HT1080 (cell line): ENCODE measurements at regions not wholly inside any gene's neighbourhood (a gene's known extent, or its start where the extent isn't known, plus 50 kb on each side); places are given as distances from the start of the nearest gene placed in this dataset.
"Not testable (repeated sequence)": the region's sequence is repeated elsewhere in the genome, so short reads cannot be mapped to it uniquely, and the experiment has no call there.

Experiments used
- DNase-seq: peaks from one replicate; pipeline ENCODE4 v3.0.0-alpha.2; 2015; ENCODE audit warnings: low read depth

DNA sequence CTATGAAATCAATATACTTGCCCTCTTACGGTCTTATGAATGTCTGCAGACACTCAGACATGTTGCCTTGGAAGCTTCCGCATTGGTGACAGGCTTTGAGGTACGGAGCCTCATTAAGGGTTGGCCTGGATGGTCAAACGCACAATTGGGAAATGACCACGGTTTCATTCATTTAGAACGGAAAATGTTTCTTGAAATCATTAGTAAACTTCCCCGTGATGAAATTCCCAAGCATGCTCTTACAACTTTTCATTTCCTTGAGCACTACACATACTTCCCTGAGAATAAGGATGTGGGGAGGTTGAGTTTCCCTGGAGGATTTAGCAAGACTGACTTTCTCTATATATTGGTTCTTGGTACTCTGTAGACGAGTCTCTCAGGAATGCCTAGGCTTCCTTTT, 146.3 kb downstream of the HLX start:
- DNase-seq: no peak

DNA sequence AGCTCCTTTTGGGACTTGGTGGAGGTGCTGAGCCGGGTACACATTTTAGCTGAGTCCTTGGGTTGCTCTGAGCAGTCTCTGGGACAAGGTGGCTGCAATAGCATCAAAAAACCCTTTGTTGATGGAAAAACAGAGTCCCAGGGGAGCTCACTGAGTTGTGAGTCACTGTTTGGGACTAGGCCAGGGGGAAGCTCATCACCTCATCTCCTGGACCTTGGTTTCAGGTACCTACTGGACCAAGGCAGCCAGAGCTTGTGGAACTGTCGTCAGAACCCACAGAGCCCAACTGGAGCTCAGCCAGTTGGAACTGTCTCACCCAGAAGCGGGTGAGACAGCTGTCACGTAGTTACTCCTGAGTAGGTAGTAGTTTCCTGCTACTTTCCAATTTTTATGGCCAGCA, 146.7 kb downstream of the HLX start:
- DNase-seq: peak; percentile 45

DNA sequence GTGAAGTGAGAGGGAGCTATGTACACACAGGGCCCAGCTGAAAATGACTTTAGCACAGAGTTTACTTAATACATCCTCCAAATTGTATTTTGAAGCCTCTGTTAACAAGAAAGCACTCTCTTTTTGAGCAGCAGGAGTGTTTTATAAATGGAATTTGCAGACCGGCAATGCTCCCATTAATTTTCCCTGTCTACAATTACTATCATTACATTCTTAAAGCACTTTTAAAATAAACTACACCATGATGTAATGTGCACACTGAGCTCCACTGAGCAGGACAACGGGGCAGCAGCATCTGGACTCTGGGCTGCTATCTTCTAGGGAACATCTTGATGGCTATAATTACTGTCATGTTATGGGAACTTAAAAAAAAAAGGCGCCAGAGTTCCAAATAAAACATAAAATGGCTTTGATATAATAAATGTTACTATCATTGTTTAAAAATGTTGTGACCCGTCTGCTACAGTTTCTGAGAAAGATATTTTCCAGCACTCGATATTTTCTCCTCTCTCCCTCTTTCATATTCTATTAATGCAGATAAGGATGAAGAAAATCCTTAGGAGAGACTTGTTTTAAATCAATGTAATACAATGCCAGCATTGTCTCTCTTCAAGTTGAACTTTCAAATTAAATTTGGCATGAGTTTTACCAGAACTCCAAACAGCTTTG, 150.9 kb downstream of the HLX start:
- no peak for DNase-seq

DNA sequence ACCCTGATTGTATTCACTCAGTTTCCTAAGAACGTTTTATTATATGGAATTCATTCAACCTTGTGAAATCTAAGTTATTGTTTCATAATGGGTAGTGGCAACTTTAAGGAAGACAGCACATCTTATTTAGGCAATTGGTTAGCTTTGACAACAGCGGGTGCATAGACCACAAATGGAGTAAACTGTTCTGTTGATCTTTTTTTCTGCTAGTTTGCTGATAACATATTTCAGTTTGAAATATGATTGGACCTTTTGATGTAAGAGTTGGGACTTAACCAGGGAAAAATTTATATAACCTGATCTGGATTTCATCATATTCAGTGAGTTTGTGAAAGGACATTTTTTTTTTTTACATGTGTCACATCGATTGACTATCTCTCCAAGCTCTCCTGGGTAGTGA, 151.7 kb downstream of the HLX start:
- no peak for DNase-seq

DNA sequence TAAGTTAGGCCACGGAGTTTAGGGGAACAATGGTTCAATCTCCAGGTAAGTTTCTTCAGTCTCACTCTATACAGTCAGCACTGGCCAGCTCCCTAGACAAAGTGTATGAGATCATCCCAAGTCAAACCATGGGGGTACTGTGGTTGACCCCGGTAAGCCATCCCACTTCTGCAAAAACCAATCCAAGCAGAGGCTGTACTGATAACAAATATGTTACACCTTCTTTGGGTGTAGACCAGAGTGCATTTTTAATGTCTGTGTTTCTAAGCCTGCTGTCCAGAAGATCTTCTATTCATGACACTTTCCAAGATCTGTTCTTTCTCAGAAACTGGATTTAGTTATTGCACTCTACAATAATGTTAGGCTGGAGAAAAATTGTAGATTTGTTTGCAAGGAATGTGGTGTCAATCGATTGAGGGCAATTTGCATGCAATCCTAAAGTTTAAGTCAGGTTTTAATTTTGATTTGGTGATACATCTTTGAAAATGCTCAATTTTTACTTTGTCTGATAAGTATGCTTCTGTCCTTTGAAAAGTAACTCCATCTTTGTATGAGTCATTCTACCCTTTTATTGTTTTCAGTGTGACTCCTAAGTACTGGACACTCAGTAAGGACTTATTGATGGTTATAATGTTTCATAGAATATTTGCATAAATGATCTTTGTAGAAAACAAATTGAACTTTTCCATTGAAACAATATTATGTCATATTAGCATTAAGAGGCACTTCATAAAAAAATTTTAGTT, 152.4 kb downstream of the HLX start:
- peak; percentile 11 for DNase-seq

DNA sequence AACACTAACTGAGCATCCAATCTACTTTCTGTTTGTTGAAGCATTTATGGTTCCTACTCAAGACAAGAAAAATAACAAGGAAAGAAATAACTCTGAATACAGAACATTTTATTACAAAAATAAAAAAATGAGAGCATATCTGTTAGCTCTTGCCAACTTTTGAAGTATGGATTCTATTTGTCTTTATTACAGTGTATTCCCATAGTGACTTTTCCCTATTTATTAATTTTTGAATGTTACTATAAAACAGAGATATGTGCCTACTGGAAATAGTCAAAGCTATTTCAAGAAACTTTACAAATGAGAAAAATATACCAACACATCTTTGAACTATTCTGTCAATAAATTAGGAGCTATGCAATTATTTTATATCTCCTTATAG, 153.0 kb downstream of the HLX start:
- no peak for DNase-seq

DNA sequence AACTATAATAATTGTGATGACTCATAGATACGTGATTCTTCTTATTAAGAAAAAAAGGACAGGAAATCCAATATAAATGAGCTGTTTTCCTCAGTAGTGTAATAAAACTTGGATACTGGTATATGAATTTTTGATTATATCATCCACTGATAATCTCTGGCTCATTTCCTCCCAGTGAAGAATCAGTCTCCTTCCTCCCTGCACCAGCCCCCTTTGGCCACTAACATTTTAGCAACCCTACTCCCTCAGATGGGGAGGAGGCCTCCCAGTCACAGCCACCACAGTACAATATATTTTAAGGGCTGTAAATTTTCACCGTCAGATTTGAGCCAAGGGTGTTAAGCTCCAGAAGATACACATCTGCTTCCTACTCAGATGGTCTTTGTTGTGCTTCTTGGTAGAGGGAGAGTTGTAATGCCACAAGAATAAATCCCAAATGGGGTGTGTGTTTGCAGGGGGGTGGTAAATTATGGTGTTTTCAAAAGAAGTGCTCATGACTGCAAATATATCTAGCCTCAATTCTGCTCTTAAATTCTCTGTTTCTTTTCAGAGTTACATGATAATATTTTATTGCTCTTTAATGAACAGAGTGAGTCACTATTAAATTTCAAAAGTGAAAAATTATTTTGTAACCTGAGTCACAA, 153.5 kb downstream of the HLX start:
- peak; percentile 54 for DNase-seq

DNA sequence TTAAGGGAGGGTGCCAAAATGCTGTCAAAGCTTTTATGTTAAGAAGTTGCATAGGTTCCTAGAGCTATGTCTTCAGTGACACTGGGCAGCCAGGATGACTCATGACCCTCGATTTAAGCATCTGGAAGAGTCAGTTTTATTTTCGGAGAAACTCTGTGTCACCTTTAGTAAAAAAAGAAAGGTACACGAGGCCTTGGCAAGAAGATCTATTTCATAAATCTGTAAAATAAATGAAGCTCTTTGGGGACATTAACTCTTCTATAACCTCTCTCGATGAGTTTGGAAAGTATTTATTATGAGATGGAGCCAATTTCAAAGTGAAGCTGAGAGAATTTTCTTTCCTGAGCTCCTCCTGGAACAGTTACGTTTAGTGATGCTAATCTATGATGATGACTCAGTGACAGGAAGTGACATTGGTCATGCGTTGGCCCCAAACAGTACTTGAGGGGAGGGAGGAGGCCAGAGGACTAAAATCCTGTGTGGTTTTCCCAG, 156.5 kb downstream of the HLX start:
- peak; percentile 88 for DNase-seq

DNA sequence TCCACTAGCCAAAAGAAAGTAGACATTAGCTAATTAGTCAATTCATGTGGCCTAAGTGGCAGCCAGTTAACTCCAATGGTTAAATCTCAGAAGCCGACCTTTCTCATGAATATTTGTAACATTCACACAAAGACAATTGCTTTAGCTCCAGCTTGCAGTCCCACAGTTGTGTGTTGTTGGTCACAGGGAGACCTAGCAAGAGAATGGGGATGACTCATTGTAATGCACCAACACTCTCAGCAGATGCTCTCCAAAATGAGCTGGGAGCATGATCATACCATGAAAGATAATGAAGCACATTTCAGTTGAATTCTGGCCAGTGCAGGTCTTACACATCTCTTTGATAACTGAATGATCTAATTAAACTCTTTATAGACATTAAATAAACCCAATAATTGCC, 160.4 kb downstream of the HLX start:
- DNase-seq: peak; percentile 58

DNA sequence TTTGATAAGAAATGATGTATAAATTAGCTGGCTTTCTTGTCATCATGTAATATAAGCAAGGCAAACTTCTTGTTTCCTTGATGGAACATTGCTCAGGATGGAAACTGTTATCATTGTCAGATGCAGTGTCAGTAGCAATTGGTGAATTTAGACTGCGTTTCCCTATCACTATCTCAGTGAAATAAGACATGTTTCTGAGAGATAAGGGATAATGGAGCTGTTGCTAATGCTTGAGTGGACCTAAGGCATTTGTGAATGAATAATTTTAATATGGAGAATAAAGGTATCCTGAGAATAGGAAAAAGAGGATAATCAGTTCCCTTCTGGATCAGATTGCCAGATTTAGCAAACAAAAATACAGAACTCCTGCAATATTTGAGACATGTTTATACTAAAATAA, 160.9 kb downstream of the HLX start:
- DNase-seq: no peak

DNA sequence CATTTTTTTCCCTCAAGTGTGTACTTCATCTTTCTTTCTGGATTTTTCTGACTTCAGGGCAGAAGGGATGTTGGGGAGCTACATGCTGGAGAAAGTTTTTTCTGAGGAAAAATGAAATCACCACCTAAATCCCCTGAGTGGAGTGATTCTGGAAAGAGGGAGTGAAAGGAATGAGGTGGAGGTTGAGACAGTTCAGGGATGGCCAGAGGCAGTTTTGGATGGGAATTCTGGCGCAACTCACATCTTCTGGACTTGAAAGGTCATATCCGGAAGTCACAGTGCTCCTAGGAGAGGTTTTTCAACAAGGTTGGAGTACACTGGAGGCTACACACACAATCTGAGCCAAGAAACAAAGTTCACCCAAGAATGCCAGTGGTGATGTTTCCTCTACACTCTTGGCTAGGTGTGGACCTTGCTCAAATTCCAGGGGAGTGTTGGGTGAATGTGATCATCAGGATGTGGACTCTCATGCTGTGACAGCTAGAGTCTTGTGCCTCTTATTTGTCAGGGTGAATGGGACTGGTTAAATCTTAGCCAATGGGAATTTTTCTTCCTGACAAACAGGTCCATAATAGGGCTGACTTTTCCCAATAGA, 161.5 kb downstream of the HLX start:
- DNase-seq: no peak

DNA sequence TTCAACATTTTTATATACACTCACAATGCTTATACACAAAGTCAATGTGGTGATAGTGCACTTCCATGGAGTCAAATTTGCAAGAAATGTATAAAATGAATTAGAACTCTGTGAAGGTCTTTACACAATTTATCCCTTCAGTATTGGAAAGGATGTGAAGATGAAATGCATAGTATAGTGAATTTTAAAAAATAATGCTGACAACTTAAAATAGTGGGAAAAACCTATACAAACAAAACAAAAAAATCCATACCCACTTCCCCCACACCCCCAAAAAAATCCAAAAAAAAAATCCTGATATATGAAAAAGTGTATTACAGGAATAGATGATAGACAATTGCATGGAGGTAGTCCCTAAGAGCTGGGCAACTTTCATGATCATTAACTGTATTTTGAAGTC, 165.3 kb downstream of the HLX start:
- no peak for DNase-seq

DNA sequence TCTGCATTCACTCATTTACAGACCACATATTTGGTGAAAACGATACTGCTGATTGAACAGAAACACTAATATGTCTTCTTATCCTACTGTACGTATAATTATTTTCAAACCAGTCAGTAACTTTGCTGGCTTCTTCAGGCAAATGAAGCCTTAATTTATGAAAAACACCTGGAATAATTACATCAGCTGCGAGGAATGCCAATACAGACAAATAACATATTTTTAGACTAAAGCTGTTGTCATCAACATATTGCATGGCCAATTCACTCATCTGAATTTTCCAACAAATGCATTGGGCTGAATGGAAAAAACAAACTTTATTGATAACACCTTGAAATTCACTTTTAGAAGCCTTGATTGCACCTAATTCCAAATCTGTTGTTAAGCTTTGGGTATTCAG, 165.9 kb downstream of the HLX start:
- DNase-seq: no peak

DNA sequence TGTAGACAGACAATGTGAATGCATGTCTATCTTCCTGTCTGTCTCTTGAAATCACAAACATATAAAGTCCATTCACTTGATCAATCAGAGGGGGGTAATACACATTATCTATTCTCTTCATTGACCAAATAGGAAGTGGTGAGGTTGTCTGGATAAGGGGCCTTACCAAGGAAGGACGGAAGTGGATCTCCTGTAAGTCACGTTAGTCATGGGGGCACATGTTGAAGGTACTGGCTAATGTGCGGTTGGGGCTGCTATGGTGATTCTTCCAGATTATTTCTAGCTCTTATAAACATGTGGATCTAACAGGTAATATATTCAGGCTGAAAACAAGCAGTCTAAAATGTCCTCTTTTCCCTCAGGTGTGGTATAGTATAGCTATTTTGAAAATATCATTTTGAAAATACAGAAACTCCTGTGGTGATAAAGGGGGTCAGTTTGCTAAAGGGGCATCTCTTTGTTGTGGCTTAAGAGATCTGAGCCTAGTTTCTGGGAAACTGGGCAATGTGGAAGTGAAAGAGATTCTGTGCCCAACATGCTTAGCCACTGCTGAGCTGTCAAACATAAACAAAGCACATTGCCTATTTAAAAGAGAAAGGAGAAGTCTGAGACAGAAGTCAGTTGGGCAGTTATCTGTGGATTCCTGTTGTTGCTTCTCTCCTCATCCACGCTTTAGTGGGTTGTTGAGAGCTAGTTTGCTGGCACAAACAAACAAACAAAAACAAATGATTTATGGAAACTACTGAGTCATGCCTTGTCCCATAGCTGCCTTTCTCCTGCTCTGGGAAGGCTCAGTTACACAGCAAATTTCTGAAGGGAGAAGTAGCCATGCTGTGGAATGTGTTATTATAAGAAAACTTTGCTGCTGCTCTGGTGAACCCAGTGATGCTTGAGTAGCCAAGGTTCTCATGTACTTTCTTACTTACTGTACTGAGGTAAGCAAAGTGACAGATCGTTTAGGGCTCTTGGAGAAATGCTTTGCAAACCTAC, 166.9 kb downstream of the HLX start:
- DNase-seq: peak; percentile 11

DNA sequence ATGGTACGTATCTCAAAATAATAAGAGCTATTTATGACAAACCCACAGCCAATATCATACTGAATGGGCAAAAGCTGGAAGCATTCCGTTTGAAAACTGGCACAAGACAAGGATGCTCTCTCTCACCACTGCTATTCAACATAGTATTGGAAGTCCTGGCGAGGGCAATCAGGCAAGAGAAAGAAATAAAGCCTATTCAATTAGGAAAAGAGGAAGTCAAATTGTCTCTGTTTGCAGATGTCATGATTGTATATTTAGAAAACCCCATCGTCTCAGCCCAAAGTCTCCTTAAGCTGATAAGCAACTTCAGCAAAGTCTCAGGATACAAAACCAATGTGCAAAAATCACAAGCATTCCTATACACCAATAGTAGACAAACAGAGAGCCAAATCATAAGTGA, 172.1 kb downstream of the HLX start:
- DNase-seq: not testable (repeated sequence)

DNA sequence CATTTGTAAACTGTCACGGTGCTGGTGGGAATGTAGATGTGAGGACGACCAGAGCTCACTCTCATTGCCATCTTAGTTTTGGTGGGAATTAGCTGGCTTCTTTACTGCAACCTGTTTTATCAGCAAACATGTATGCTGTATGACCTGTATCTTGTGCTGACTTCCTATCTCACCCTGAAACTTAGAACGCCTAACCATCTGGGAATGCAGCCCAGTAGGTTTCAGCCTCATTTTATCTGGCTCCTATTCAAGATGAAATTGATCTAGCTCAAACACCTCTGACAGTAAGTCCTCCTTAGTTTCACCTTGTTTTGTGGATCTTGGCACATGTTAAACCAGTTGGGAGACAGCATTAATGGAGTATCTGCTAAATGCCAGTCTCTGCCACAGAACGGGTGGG, 174.6 kb downstream of the HLX start:
- DNase-seq: no peak

DNA sequence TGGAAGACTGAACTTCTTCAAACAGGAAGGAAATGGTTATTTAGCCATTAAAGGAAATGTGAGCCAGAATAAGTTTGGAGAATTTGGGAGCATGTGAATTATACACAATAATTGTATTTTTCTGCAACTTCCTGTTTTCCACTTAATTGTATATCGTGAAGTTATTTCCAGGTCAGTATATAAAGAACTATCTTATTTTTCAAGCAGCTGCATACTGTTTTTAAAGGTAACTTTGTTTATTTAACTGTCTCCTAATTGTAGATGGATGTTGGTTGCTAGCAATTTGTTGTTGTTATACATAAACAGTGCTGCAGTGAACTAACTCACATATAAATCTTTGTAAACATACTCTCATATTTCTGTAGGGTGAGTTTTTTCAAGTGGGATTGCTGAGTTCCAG, 180.3 kb downstream of the HLX start:
- DNase-seq: no peak

DNA sequence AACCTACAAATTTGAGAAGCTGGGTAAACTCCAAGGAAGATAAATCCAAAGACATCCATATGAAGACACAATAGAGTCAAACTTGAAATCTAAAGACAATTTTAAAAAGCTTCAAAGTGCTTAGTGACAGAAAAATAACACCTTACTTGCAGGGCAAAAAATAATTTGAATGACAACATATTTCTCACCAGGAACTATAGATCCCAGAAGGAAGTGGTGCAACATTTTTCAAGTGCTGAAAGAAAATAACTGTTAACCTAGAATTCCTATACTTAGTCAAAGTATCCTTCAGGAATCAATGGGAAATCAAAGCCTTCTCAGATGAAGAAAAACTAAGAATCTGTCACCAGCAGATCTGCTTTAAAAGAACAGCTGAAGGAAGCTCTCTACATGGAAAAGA, 184.4 kb downstream of the HLX start:
- no peak for DNase-seq

DNA sequence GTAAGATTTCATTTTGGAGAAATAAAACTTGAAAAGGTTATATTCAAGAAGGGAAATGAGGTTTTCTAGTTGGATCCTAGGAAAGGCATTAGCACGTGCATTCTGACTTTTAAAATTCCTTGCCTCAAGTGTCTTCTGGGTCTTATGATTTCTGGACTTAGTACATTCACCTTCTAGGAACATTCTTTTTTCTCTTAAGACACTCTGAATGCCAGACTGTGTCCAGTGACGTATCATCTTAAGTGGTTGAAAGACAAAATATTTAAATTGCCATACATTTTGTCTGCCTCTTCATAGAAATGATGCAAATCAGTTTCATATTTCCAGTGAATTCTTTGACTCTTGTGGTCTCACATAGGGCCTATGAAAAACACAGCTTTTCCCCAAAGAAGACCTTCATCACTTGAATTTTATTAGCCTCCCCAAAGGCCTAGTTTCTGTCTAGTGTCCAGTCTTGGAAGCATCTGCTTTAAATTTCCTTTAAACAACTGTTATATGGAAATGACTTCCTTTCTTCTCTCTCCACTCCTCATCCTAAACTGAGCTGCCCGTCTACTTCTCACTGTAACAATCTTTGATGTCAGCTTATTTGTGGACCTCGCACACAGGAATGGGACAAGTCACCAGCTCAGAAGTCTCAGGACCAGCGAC, 187.2 kb downstream of the HLX start:
- no peak for DNase-seq

DNA sequence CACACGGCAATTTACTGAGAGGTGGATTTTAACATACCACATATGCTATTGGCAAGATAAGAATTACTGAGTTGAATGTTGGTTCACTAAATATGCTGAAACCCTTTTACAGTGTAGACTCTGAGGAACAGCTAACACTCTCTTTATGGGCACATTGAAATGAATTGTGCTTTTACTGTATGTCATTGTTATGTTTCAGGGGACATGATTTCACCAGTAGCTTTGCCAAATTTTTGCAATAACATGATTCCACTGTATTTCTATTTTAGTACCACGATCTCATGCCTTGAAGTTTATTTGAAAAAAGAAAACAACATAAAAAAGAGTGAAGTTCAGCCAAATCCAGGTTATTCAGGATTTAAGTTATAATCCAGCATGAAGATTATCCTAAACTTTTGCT, 188.5 kb downstream of the HLX start:
- DNase-seq: no peak
